ENCODE measurements at regions not wholly inside any gene's neighbourhood (a gene's known extent, or its start where the extent isn't known, plus 50 kb on each side); places are given as distances from the start of the nearest gene placed in this dataset.

DNA sequence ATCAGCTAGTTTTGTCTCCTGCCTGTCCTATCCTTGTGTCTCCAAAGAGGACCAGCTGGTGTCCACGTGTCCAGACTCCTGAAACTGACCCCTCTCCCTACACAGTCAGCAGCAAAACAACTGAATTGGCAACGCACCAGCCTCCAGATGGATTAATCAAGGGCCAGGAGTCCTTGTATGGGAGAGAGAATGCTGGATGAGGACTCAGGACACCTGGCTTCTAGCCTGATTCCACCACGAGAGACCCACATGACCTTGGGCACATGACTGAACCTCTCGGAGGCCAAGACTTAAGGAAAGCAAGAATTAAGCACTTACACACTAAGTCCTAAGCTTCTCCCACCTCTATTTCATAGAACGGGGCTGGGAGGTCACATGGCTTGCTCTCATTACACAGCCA is 60.4 kb upstream of the CMKLR1 start:
- Histone ChIP-seq H3K4me1 (ENCODE audit: control insufficient read depth, insufficient read depth, low read length) (peaks cover 2% of the 10 kb centered on the region), H3K9me3 (ENCODE audit: control insufficient read depth, low read length) (no peaks in the 10 kb centered on the region), H3K9ac (ENCODE audit: low read length) (no peak overlapping the region), H3K27me3 (replicated peaks; ENCODE audit: control insufficient read depth, insufficient read depth, low read length) (peaks cover 43% of the 10 kb centered on the region), H3K36me3 (ENCODE audit: control insufficient read depth, insufficient read depth, low read length, severe bottlenecking) (no peaks in the 10 kb centered on the region), H3K4me3 (ENCODE audit: low read length) (no peak overlapping the region)
- DNase-seq (ENCODE audit: low read depth), result no peak

- Histone ChIP-seq H3K4me1 (ENCODE audit: control insufficient read depth, insufficient read depth, low read length) (peaks cover 9% of the 10 kb centered on the region), H3K9me3 (ENCODE audit: control insufficient read depth, low read length) (no peaks in the 10 kb centered on the region), H3K4me3 (ENCODE audit: low read length) (no peak overlapping the region), H3K9ac (ENCODE audit: low read length) (no peak overlapping the region), H3K36me3 (ENCODE audit: control insufficient read depth, insufficient read depth, low read length, severe bottlenecking) (no peaks in the 10 kb centered on the region), H3K27me3 (replicated peaks; ENCODE audit: control insufficient read depth, insufficient read depth, low read length) (peaks cover 46% of the 10 kb centered on the region)
- DNase-seq (ENCODE audit: low read depth), result peak; percentile 89
Observed at GRCh38 chr12:108394196-108394595, 55.1 kb upstream of the CMKLR1 start.

DNA sequence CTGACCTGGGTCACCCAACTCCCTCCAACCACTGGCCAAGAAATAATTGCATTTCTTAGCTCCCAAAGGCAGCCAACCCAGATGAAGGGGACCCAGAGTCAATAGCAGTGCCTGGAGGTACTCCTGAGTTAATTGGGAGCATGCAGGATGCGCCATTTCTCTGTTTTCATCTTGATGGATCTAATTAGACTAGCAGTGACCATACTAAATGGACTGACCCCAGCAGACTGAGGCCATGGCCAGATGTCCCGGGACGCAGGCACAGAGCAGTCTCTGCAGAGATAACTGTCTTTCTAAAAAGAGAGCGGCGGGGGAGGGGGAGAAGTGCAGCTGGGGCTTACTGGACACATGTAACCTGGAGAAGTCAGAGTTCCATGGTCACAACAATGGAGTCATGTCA is 53.2 kb upstream of the CMKLR1 start:
- Histone ChIP-seq H3K9ac (ENCODE audit: low read length) (no peak overlapping the region), H3K9me3 (ENCODE audit: control insufficient read depth, low read length) (no peaks in the 10 kb centered on the region), H3K27me3 (replicated peaks; ENCODE audit: control insufficient read depth, insufficient read depth, low read length) (peaks cover 34% of the 10 kb centered on the region), H3K36me3 (ENCODE audit: control insufficient read depth, insufficient read depth, low read length, severe bottlenecking) (no peaks in the 10 kb centered on the region), H3K4me3 (ENCODE audit: low read length) (no peak overlapping the region), H3K4me1 (ENCODE audit: control insufficient read depth, insufficient read depth, low read length) (peaks cover 9% of the 10 kb centered on the region)
- no peak for DNase-seq (ENCODE audit: low read depth)

DNA sequence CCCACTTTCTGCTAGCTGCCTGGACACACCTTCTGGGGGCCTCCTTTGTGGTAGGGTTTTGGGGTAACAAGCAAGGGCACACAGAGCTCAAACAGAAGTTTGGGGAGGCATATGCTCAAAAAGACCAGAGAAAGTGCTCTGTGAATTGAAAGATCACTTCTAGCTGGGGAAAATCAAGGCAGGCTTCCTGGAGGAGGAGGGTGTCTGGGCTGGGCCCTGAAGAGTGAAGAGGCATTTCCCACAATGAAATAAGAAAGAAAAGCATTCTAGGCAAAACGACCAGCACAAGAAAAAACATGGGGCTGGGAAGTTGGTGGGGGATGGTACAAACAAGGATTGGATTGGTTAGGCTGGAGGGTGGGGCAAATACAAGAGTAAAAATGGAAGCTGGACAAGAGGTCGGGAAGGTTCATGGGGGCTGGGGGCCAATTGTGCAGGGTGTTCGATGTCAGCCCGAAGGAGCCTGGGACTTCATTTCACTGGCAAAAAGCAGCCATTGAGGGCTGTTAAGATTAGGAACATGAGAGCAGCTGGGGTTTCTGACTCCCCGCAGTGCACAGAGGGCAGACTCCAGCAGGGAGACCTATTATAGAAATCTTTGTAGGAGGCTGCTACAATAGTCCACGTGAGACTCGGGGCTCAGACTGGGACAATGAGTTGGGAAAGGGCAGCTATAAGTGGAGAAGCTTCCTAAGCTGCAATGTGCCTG is 51.5 kb upstream of the CMKLR1 start:
- no peaks in the 10 kb centered on the region for H3K9me3 ChIP-seq (ENCODE audit: control insufficient read depth, low read length)
- DNase-seq (ENCODE audit: low read depth), result no peak
- peaks cover 34% of the 10 kb centered on the region for H3K27me3 ChIP-seq (replicated peaks; ENCODE audit: control insufficient read depth, insufficient read depth, low read length)
- H3K9ac ChIP-seq (ENCODE audit: low read length), result no peak overlapping the region
- H3K4me3 ChIP-seq (ENCODE audit: low read length), result no peak overlapping the region
- peaks cover 9% of the 10 kb centered on the region for H3K4me1 ChIP-seq (ENCODE audit: control insufficient read depth, insufficient read depth, low read length)
- no peaks in the 10 kb centered on the region for H3K36me3 ChIP-seq (ENCODE audit: control insufficient read depth, insufficient read depth, low read length, severe bottlenecking)

GRCh38 chr12:108389544-108389943 is 50.4 kb upstream of the CMKLR1 start:
- H3K9ac ChIP-seq (ENCODE audit: low read length), result no peak overlapping the region
- H3K27me3 ChIP-seq (replicated peaks; ENCODE audit: control insufficient read depth, insufficient read depth, low read length), result peaks cover 29% of the 10 kb centered on the region
- H3K4me3 ChIP-seq (ENCODE audit: low read length), result no peak overlapping the region
- H3K36me3 ChIP-seq (ENCODE audit: control insufficient read depth, insufficient read depth, low read length, severe bottlenecking), result no peaks in the 10 kb centered on the region
- no peak for DNase-seq (ENCODE audit: low read depth)
- peaks cover 11% of the 10 kb centered on the region for H3K9me3 ChIP-seq (ENCODE audit: control insufficient read depth, low read length)
- peaks cover 7% of the 10 kb centered on the region for H3K4me1 ChIP-seq (ENCODE audit: control insufficient read depth, insufficient read depth, low read length)
